ENCODE measurements at regions not wholly inside any gene's neighbourhood (a gene's known extent, or its start where the extent isn't known, plus 50 kb on each side); places are given as distances from the start of the nearest gene placed in this dataset.

- H3K4me3 ChIP-seq (ENCODE audit: low read depth, low read length): no peak overlapping the region
- no peak for DNase-seq (ENCODE audit: low read depth)
- no peak for TF ChIP-seq CTCF (conservative IDR thresholded peaks at IDR 0.05; ENCODE audit: low read depth, low read length)
These were observed 122.9 kb upstream of the CTNNB1 start for GRCh38 chr3:41076399-41076798.

GRCh38 chr3:41080141-41080540 lies 119.2 kb upstream of the CTNNB1 start:
- H3K4me3 ChIP-seq (ENCODE audit: low read depth, low read length): no peak overlapping the region
- DNase-seq (ENCODE audit: low read depth): no peak
- TF ChIP-seq CTCF (conservative IDR thresholded peaks at IDR 0.05; ENCODE audit: low read depth, low read length): no peak

GRCh38 chr3:41088882-41089281 lies 110.4 kb upstream of the CTNNB1 start:
- H3K4me3 ChIP-seq (ENCODE audit: low read depth, low read length): no peak overlapping the region
- peak; percentile 46 for DNase-seq (ENCODE audit: low read depth)
- TF ChIP-seq CTCF (conservative IDR thresholded peaks at IDR 0.05; ENCODE audit: low read depth, low read length): no peak

- H3K4me3 ChIP-seq (ENCODE audit: low read depth, low read length): no peak overlapping the region
- DNase-seq (ENCODE audit: low read depth): no peak
- no peak for TF ChIP-seq CTCF (conservative IDR thresholded peaks at IDR 0.05; ENCODE audit: low read depth, low read length)
These were observed 109.7 kb upstream of the CTNNB1 start for GRCh38 chr3:41089566-41089965.

- TF ChIP-seq CTCF (conservative IDR thresholded peaks at IDR 0.05; ENCODE audit: low read depth, low read length): no peak
- DNase-seq (ENCODE audit: low read depth): no peak
- no peak overlapping the region for H3K4me3 ChIP-seq (ENCODE audit: low read depth, low read length)
These were observed 106.5 kb upstream of the CTNNB1 start for GRCh38 chr3:41092844-41093243.

- TF ChIP-seq CTCF (conservative IDR thresholded peaks at IDR 0.05; ENCODE audit: low read depth, low read length): no peak
- DNase-seq (ENCODE audit: low read depth): no peak
- no peak overlapping the region for H3K4me3 ChIP-seq (ENCODE audit: low read depth, low read length)
These were observed 105.8 kb upstream of the CTNNB1 start for GRCh38 chr3:41093476-41093875.

GRCh38 chr3:41094351-41094750 lies 105.0 kb upstream of the CTNNB1 start:
- DNase-seq (ENCODE audit: low read depth): no peak
- TF ChIP-seq CTCF (conservative IDR thresholded peaks at IDR 0.05; ENCODE audit: low read depth, low read length): no peak
- H3K4me3 ChIP-seq (ENCODE audit: low read depth, low read length): no peak overlapping the region

Measured in choroid plexus epithelial cell (primary cell).